ENCODE measurements at regions not wholly inside any gene's neighbourhood (a gene's known extent, or its start where the extent isn't known, plus 50 kb on each side); places are given as distances from the start of the nearest gene placed in this dataset.

DNA sequence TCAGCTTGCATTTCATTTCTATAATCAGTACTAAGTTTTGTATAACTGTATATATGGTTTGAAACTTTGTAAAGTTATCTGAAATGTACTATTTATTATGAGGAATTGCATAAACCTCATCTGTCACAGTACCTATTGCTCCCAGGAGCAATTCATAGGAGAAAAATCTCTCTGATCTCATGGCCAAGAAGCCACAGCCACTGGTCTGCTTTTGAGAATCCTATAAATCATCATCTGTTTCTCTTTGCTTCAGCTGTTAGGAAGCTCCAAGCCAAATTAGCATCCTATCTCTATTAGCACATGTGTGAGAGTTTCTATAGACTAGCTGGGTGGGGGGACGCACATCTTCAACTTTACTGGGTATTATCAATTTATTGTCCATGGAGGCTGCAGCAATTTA, 210.3 kb downstream of the CYP26B1 start:
- no peak for DNase-seq (ENCODE audit: low read depth in 2 of 2)

DNA sequence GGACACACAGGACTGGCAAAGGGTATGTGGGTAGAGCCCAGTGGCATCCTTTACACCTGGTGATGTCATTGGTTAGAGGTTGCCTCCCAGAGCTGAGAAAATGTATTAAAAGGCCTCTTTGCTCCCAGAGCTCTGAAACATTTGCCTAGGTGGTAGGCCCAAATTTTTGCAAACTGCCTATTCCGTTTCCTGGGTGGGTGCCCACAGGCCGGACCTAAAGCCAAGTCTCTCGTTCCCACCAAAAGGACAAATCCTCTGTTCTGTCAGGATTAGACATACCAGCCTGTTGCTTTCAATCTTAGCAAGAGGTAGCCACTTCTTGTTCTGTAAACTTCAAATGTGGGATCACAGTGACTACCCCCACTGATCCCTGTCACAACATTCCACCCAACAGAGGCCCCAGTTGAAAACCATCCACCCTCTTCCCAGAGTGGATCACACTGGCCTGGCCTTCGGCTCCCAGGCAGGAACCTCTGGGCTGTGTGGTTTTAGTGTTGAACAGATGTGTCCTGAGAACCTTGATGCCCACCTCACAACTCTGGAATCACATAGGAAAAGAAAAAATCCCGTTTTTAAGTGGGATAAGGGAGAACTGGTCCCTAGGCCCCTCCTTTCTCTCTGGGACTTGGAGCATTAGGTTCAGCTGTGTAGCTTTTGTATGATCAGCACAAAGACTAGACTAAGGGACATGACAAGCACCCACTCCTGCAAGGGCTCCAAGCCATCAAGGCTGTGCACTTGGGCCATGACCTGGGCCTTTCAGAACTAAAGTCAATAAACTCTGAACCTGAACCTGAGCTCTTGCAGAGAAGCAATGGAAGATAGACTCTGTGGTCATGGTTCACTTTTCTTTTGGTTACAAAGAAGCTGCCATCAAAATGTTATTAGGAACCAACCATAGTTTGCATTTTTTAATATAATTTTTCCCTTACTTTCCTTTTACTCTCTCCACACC, 211.3 kb downstream of the CYP26B1 start:
- DNase-seq (ENCODE audit: low read depth in 2 of 2) = no peak

DNA sequence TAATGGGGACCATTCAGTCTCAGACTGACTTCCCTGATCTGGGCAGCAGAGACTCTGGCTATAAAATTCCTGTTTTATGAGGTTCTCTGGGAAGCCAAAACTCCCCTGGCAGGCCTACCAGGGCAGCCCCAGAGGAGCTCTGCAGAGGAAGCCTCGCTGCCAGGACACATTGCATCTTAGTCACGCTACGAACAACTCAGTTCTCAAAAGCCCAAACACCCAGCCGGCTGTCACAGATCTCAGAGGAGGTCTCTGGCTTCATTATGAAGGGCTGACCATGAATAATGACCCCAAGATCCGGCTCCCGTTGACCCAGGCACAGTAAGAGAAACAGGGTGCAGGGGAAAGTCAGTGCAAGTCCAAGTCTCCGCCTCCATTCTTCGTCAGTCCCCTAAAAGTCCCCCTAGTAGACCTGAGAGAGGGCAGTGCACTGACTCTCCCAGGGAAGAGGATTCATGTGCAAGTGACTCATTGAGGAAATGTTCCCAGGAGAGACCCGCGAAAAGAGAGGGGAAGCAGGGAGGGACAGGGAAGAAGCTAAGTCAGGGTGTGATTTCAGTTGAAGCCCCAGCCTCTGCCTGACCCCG, 212.3 kb downstream of the CYP26B1 start:
- no peak for DNase-seq (ENCODE audit: low read depth in 2 of 2)

DNA sequence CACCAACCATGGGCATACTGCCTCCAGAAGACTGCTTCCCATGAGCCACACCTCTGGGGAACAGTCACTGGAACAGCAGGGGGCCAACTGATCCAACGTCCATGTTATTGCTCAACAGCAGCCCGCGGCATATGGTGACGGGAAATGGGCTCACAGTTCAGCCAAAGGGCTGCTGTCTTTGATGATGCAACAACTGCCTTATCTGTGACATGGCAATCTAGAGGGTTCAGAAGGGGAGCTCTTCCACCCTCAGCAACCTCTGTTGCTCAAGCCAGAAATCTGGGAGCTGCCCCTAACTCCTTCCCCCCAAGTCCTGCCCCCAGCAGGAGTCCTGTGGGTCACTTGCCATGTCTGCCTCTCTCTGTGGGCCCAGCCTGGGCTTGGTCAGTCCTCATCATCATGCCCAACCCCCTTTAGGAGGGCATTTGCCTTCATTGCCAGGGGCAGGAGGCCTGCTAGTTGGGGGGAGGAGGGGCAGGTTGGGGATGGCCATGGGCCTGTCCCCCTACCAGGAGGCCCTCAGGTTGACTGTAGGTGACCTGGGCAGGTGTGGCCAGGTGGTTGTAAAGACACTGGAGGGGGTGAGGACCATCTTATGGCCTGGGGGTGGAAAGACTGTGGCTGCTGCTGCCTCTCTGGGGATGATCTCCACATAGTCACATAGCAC, 212.9 kb downstream of the CYP26B1 start:
- no peak for DNase-seq (ENCODE audit: low read depth in 2 of 2)

DNA sequence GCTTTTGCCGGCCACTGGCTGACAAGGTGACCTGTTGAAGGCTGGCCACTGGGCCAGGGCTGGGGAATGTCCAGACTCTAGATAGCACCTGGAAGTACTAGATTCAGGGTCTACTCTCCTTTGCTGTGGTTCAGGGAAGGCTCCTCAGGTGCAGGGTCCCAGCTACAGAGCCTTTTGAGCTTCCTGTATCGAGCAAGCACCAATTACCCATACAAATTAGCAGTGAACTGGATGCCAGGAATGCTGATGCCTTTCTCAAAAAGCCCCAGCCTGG, 213.4 kb downstream of the CYP26B1 start:
- DNase-seq (ENCODE audit: low read depth in 2 of 2) = no peak

DNA sequence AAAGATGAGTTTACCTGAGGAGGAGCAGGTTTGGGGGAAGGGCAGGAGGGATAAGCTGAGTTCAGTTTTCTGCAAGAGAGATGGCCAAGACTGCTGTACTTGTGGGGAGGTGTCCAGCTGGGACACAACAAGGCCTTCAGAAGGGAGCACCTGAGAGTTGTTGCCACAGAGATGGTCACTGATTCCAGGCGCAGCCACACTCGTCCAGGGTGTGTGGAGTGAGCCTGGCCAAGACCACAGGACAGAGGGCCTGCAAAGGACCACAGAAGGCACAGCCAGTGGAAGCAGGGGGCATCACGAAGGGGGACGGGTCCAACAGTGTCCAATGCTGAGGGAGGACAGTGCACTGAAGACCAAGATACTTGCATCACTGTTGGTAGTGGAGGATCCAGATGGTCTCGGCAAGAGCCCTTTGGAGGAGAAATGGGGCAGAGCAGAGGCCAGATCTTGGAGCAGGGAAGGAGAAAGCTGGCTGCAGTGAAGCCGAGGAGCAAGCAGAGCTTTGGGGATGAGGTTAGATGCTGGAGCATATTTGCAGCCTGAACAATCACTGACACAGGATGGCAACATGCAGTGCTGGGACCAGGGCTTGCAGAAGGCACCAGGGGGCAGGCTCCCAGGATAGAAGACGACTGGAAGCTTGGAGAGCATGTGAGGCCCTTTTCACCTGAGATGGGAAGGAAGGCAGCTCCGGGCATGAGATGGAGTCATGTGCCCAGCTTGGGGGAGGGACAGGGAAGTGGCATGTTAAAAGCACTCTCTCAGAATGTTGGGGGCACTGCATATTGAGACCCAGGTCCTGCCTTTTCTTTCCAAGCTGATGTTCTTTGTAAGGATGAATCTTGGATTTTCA, 214.0 kb downstream of the CYP26B1 start:
- no peak for DNase-seq (ENCODE audit: low read depth in 2 of 2)

DNA sequence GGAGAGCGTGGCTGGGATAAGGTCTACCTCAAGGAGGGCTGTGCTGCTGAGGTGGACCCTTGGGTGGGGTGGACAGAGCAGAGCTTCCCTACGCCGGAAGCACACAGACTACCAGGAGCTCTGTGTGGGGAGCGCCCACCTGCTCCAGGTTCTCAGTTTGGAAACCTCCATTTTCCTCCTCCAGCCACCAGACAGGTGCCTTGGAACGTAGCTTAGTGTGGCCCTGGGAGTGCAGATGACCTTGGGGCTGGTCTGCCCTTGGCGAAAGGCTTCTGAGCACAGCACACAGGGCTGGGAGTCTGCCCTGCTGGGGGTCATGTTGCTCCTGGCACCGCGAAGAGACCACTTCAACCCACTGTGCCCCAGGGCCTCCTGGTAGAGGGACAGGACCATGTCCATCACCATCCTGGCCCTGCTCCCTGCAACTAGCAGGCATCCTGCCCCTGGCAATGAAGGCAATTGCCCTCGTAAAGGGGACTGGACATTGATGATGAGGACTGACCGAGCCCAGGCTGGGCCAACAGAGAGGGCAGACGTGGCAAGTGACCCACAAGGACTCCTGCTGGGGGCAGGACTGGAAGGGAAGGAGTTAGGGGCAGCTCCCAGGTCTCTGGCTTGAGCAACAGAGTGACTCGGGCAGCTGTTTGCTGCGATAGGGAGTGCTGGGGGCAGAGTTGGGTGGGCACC, 214.7 kb downstream of the CYP26B1 start:
- no peak for DNase-seq (ENCODE audit: low read depth in 2 of 2)

DNA sequence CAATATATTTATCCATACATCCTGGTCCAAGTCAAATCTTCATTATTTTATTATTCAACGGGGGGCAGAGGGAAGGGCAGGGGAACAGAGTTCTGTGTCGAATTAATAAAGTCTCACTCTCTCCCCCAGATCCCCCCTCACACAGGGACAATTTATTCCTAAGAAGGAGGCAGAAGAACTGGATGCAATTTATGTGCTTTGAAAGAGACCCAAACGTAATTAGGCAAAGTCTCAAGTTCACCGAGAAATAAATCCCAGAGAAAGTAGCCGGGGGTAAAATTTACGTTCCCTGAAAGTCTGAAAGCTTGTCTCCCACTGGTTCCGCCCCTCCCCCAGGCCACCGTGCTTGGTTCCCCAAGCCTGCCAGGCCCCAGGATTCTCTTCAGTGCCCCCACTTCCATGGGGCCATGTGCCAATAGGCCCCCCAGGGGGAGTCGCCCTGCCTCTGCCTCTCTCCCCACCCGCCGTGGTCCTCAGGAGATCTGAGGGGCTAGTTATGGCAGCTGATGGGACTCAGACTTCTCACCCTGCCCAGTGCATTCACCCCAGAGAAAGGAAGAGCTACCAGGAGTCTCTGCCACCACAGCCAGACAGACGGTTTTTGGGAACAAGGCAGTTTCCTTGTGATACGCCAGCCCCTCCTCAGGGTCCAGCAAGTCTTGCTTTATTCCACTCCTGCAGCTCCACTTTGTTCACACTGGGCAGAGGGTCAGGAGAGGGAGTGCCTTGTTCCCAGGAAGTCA, 215.5 kb downstream of the CYP26B1 start:
- no peak for DNase-seq (ENCODE audit: low read depth in 2 of 2)

DNA sequence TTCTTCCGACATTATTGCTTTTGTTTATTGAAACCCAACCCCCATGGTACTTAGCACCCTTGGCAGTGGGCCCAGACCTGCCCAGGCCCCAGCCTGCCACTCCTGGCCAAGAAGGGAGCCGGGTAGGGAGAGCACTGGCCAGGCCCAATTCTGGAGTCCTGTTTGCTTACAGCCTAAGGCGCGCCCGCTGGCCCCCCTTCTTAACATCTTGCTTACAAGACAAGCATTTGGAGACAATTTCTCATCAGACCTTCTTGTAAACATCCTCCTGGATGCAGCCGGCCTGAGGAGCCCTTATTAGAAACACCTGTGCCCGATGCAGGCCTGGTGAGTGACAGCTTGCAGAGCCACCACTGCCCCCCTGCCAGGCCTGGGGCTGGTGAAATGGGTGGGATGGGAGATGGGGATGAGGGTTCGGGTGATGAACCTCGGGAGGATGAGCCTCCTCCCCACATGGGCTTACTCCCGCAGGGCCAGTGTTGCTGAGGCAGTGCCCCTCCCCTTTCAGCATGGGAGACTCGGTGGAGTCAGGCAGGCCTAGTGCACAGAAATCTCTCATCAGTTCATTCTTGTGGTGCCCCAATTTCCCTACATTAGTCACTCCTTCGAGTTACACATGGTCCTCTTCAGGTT, 217.5 kb downstream of the CYP26B1 start:
- DNase-seq (ENCODE audit: low read depth in 2 of 2) = no peak

DNA sequence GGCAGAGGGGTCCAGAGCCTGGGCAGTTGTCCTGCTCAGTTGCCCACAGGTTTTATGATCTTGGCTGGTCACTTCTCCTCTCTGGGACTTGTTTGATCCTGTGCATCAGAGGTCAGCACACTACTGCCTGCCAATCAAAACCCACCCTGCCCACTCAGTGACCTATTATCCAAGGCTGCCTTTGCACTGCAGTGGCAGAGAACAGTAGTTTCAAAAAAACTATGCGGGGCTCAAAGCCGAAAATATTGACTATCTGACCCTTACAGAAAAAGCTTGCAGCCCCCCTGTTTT, 218.2 kb downstream of the CYP26B1 start:
- no peak for DNase-seq (ENCODE audit: low read depth in 2 of 2)

DNA sequence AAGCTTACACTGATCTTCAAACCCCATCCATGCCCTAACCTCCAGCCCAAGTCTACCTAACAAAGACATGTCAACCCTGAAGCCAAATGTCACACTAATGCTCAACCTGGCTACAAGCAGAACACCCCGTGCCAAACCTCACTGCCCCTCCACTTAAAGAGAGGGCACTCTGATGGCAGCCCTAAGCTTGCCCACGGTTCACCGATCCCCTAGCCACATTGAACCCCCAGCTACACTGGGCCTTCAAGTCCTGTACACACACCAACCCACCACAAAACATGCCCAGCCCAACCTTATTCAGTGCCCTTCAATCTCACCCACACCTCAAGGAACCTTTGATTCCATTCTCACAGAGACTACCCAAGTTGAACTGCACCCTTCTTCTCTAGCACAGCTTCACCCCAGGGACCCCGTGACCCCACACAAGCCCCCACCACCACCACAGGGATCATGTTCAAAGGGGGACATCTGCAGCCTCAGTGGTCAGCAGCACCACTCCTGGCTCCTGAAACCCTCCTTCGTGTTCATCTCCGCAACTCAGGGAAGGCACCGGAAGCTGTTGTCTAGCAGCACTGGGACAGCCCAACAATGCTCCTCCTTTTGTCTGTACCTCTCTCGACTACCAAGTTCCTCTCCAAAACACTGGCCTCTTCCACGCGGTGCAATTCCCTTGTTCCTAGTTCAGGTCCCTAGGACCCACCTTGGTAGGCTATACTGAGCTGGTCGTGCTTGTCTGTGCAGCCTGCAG, 218.8 kb downstream of the CYP26B1 start:
- no peak for DNase-seq (ENCODE audit: low read depth in 2 of 2)

DNA sequence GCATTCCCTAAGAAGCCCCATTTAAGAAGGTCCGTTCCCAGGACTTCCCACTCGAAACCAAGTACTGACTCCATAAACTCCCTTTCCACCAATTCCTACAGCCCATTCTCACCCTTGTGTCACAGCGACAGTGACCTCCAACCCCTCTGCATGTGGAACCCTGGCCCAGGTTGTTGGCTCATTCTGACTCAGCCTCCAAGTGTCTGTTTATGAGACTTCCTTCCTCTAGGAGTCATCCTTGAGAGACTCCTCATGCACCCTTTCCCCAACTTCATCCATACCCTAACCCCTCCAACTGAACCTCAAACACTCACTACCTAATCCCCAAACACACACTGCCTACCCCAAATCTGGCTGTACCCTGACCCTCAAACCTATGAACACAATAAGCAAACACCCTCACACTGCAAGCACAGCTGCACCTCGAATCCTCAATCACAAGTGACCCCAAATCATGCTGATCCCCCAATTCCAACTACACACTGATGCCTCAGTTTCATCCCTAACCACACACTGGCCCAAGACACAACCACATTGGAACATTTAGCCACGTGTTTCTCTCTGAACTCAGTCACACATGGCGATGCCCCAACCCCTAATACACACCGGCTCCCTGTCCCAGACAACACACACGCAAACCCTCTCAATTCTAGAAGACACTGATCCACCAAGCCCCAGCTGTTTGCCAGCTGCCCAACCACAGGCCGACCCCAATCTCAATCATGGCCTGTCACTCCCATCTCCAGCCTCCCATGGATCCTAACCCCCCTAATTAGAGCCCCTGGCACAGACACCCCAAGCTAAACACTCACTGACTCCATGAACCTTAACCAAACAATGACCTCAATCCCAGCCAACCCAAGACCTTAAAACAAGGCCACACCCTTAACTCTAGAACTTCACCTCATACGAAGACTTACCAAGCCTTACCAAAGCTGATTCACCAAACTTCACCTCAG, 219.6 kb downstream of the CYP26B1 start:
- DNase-seq (ENCODE audit: low read depth in 2 of 2) = no peak

DNA sequence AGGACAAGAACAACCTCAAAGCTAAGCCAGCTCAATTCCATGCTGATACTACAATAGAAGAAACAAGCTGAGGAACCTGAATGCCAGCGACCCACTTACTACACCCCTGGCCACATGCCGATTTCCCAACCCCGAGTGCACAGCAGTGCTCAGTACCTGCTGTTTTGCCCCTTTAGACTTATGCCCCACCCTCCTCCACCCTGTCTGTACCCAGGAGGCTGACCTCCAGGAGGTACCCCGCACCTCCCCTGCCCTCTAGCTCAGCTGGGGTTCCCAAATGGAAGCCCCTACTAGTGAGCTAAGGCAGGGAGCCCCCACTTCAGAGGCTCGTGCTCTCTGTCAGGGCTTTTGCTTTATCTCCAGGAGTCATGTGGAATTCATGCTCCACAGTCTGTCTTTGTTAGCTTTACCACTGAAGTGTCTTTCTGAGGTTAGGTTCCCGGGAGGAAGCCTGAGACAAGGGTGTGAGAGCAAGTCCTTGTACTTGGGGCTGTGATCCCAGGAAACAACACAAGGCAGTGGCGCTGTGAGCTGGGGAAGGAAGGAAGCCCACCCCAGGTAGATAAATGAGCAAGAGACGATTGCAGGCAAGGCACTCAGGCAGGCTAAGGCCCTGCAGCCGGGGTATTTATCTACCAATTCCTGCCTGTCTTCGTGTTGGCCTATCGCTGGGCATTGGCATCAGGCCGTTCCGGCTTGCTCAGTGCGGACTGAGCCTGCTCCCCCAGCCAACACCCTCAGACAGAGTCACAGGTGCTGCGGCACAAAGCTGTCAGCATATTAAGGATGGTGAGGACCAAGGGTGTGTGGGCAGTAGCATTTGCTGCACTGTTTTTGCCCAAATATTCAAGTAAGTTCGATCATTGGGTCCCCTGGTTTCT, 220.5 kb downstream of the CYP26B1 start:
- no peak for DNase-seq (ENCODE audit: low read depth in 2 of 2)

DNA sequence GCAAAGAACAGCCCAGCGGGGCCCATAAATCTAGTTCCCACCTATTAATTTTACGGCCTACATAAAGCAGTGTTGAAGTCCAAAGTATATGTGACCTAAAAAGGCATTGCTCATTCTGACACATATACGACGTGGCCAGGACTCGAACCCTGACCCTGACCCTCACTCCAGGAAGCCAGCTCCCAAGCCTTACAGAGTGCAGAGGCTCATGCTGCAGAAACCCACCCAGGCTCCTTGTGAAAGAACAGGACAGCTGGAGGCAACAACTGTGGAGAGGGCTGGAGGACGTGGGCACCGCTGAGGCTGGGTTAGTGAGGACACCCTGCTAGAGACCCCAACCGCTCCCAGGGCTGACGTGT, 221.6 kb downstream of the CYP26B1 start:
- DNase-seq (ENCODE audit: low read depth in 2 of 2) = no peak

DNA sequence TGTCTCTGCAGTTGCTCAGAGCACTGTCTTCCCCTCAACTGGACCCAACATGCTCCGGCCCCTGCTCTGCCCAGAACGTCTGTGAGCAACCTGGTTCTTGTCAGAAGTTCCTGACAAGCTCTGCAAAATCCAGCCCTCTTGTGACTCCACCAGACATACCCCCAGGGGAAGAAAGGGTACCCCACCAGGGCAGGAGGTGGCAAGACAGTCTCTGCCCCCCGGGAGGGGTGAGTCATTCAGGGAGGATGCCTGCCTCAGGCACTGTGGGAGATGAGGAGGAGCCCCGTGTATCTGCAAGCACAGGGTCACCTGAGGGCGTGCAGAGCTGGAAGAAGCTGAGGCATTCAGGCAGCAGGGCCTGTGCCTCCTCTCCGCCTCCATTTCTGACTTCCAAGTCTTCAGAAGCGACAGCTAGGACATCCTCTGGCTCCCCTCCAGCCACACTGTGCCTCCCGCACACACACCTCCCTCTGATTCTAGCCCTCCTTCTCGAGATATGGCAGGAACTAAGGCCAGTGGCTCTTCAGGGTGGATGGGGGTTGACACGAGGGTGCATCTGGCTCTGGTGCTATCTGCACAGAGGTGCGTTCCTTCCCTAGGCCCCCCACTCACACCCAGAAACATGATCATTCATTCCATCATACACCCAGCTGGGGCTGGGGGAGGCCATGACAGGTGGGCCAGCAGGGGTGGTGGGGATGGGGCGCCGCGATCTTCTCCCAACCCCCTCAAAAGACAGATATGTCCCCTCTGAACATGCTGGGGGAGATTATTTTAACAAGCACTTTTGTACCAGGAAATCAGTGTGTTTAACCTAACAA, 222.2 kb downstream of the CYP26B1 start:
- DNase-seq (ENCODE audit: low read depth in 2 of 2) = no peak

DNA sequence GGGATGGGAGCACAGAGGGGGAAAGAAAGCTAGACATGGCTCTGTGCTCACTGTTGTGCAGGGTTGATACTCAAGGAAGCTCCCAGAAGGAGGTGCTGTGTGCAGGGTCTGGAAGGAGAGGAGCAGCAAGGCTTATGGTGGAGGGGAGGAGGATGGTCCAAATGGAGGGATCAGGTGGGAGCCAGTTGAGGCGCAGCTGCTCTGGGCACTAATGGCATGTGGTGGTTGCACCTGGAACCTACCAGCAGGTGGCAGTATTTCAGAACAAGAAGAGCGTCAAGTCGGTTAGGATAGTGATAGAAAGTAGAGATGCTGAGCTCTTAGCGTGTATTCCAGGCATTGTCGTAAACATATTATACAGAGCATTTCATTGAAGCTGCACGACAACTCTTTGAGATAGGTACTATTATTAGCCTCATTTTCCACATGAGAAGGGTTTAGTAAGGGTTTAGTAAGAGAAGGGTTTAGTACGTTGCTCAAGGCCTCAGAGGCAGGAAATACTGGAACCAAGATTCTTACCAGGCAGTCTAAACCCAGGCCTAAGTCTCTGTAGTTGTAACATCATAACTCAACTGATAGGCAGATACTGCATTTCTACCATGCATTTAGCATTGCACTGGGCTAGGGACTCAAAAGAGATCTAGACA, 223.7 kb downstream of the CYP26B1 start:
- peak; percentile 23 to 32 for DNase-seq (ENCODE audit: low read depth in 2 of 2)

Measured in stimulated activated CD4-positive, alpha-beta T cell treated with anti-CD3 and anti-CD28 coated beads, Interleukin-1b, Interleukin-23, amount 100 ng/mL, for 4 hours (primary cell).